ENCODE measurements at regions not wholly inside any gene's neighbourhood (a gene's known extent, or its start where the extent isn't known, plus 50 kb on each side); places are given as distances from the start of the nearest gene placed in this dataset.
"Not testable (repeated sequence)": the region's sequence is repeated elsewhere in the genome, so short reads cannot be mapped to it uniquely, and the experiment has no call there.

DNA sequence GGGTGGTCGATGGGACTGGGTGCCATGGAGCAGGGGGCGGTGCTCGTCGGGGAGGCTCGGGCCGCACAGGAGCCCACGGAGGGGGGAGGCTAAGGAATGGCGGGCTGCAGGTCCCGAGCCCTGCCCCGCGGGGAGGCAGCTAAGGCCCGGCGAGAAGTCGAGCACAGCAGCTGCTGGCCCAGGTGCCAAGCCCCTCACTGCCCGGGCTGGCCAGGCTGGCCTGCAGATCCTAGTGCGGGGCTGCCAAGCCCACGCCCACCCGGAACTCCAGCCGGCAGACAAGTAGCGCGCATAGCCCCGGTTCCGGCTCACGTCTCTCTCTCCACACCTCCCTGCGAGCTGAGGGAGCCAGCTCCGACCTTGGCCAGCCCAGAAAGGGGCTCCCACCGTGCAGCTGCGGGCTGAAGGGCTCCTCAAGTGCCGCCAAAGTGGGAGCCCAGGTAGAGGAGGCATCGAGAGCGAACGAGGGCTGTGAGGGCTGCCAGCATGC is 163.4 kb upstream of the OSBPL11 start:
- not testable (repeated sequence) for DNase-seq (ENCODE audit: extremely low spot score, unreplicated experiment); H3K36me3 Mint-ChIP-seq (ENCODE audit: unreplicated experiment); H3K9me3 Mint-ChIP-seq (ENCODE audit: unreplicated experiment); H3K4me1 Mint-ChIP-seq (ENCODE audit: unreplicated experiment); H3K27ac Mint-ChIP-seq (ENCODE audit: unreplicated experiment); H3K4me3 Mint-ChIP-seq (ENCODE audit: unreplicated experiment)
- peaks cover 47% of the 10 kb centered on the region for H3K27me3 Mint-ChIP-seq (ENCODE audit: unreplicated experiment)

DNA sequence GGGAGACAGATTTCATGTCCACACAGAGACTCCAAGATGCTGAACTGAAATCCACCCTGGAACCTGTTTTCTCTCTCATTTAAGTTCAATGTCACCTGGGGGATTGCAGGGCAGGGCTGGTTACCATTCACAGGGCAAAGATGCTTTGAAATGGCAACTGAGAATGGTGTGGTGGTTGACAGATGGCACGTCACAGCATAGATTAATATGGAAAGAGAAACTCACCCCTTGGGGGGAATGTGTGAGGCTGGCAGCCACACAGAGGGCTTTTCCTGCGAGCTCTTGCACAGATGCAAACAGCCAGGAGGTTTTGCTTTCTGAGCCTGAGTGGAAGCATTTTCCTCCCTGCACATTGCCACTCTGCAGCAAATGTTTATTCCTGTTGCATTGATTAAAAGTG is 167.3 kb upstream of the OSBPL11 start:
- DNase-seq (ENCODE audit: extremely low spot score, unreplicated experiment); H3K4me3 Mint-ChIP-seq (ENCODE audit: unreplicated experiment); H3K4me1 Mint-ChIP-seq (ENCODE audit: unreplicated experiment); H3K27ac Mint-ChIP-seq (ENCODE audit: unreplicated experiment); H3K36me3 Mint-ChIP-seq (ENCODE audit: unreplicated experiment); H3K9me3 Mint-ChIP-seq (ENCODE audit: unreplicated experiment): not testable (repeated sequence)
- H3K27me3 Mint-ChIP-seq (ENCODE audit: unreplicated experiment) = peaks cover 47% of the 10 kb centered on the region

DNA sequence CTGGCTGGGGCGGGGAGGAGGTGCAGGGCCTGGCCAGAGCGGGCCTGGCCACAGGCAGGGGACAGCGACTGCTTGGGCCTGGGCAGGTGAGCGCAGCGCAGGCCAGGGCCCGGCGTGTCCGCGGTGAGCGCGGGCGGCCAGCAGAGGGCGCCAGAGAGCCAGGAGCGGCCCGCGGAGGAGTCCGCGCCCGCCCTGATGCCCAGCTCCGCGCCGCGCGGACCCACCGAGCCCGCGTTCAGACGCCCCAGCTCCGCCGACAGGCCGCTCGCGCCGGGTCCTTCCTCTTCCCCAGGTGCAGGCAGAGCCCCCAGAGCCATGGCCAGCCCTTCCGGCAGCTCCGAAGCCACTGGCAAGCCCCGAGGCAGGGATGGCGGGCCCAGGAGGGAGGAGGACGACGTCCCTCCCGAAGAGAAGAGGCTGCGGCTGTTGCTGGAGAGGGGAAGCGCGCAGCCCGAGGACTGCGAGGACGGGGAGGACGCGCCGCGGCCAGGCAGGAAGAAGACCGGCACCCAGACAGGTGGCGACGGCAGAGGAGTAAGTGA is 171.1 kb upstream of the OSBPL11 start:
- H3K4me3 Mint-ChIP-seq (ENCODE audit: unreplicated experiment) = peak overlapping the region; percentile 71
- H3K27me3 Mint-ChIP-seq (ENCODE audit: unreplicated experiment) = peaks cover 36% of the 10 kb centered on the region

DNA sequence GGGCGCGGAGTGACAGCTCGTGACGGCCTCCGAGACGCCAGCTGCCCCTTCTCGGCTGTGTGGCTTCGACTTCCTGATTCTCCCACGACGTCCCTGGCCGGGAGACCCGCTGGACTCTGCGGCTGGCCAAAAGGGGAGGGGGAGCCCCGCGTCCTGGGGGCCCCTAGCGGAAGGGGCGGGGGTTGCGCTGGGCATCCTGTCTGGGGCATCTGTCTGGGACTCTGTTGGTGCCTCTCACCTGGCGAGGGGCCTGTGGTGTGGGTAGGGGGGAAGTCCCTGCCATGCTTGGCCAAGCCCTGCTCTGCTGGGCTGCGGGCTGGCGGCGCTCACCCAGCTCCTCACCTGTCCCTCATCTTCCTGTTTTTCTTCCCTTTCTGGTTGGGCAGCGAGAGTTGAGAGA is 171.6 kb upstream of the OSBPL11 start:
- not testable (repeated sequence) for H3K36me3 Mint-ChIP-seq (ENCODE audit: unreplicated experiment); H3K27ac Mint-ChIP-seq (ENCODE audit: unreplicated experiment); H3K4me1 Mint-ChIP-seq (ENCODE audit: unreplicated experiment); H3K9me3 Mint-ChIP-seq (ENCODE audit: unreplicated experiment); DNase-seq (ENCODE audit: extremely low spot score, unreplicated experiment)
- H3K4me3 Mint-ChIP-seq (ENCODE audit: unreplicated experiment) = peak overlapping the region; percentile 71
- peaks cover 30% of the 10 kb centered on the region for H3K27me3 Mint-ChIP-seq (ENCODE audit: unreplicated experiment)

More for the DNA sequence above, 171.1 kb upstream of the OSBPL11 start:
- TF ChIP-seq, protein P1, sequence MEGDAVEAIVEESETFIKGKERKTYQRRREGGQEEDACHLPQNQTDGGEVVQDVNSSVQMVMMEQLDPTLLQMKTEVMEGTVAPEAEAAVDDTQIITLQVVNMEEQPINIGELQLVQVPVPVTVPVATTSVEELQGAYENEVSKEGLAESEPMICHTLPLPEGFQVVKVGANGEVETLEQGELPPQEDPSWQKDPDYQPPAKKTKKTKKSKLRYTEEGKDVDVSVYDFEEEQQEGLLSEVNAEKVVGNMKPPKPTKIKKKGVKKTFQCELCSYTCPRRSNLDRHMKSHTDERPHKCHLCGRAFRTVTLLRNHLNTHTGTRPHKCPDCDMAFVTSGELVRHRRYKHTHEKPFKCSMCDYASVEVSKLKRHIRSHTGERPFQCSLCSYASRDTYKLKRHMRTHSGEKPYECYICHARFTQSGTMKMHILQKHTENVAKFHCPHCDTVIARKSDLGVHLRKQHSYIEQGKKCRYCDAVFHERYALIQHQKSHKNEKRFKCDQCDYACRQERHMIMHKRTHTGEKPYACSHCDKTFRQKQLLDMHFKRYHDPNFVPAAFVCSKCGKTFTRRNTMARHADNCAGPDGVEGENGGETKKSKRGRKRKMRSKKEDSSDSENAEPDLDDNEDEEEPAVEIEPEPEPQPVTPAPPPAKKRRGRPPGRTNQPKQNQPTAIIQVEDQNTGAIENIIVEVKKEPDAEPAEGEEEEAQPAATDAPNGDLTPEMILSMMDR (IDR thresholded peaks at IDR 0.05) = peak; percentile 79
- H3K27ac Mint-ChIP-seq (ENCODE audit: unreplicated experiment); H3K4me1 Mint-ChIP-seq (ENCODE audit: unreplicated experiment); H3K9me3 Mint-ChIP-seq (ENCODE audit: unreplicated experiment); H3K36me3 Mint-ChIP-seq (ENCODE audit: unreplicated experiment): not testable (repeated sequence)
- peak; percentile 91 for DNase-seq (ENCODE audit: extremely low spot score, unreplicated experiment)

DNA sequence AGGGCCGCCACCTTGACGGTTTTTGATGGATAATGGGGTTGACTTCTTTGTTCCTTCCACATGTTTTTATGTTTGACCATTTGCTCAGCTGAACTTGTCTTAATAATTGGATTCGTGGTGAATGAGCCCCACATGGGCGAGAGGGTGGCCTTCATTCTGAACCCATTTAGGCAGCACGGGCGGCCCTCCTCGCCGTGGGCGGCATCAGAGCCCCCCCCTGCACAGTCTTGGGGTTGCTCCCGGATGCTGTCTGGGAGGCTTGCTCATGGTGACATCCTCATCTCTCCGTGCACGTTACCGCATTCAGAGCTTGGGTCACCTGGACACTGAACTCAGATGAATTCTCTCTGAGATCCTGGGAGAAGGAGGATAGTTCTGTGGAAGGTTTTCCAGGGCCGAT is 172.3 kb upstream of the OSBPL11 start:
- TF ChIP-seq, protein P1 (IDR thresholded peaks at IDR 0.05) = no peak
- Mint-ChIP-seq H3K9me3 (ENCODE audit: unreplicated experiment) (no peaks in the 10 kb centered on the region), H3K4me3 (ENCODE audit: unreplicated experiment) (peak overlapping the region; percentile 71), H3K4me1 (ENCODE audit: unreplicated experiment) (peaks cover 4% of the 10 kb centered on the region), H3K27ac (ENCODE audit: unreplicated experiment) (no peak overlapping the region), H3K27me3 (ENCODE audit: unreplicated experiment) (peaks cover 23% of the 10 kb centered on the region), H3K36me3 (ENCODE audit: unreplicated experiment) (no peaks in the 10 kb centered on the region)
- DNase-seq (ENCODE audit: extremely low spot score, unreplicated experiment) = no peak

DNA sequence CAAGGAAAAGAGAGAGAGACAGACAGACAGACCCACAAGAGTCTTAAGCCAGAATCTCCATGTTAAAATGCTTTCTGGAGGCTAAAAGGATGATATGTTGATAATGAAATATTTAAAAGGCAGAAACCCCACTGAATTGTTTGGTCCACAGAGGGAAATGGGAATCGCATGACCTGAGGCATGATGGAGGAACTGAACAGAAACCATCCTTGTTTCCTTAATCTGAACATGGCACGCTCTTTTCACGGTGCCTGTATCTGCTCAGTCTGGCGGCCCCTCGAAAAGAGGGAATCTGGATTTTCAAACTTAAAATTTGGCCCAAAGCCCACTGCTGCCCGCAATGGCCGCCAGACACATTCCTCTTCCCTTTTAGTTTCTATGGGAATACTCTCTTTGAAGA is 173.5 kb upstream of the OSBPL11 start:
- not testable (repeated sequence) for H3K4me3 Mint-ChIP-seq (ENCODE audit: unreplicated experiment); H3K27ac Mint-ChIP-seq (ENCODE audit: unreplicated experiment); H3K4me1 Mint-ChIP-seq (ENCODE audit: unreplicated experiment); H3K36me3 Mint-ChIP-seq (ENCODE audit: unreplicated experiment); DNase-seq (ENCODE audit: extremely low spot score, unreplicated experiment); H3K9me3 Mint-ChIP-seq (ENCODE audit: unreplicated experiment)
- peaks cover 17% of the 10 kb centered on the region for H3K27me3 Mint-ChIP-seq (ENCODE audit: unreplicated experiment)

DNA sequence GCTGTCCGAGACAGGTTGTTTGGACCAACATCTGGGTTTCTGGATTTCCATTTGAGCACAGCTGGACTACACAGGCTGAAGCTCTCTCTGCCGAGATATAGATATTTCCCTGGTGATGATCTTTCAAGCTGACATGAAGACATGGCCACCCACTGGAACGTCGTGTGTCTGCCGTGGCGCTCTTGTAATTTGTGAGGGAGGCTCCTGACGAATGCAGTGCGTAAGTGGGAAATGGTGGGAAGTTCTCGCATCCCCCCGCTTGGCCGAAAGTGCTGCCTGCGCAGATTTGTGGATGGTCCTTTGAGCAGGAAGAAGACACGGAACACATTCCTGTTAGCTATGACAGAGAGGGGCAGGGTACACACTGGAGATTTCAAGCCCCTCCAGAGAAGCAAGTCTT is 176.2 kb upstream of the OSBPL11 start:
- H3K27me3 Mint-ChIP-seq (ENCODE audit: unreplicated experiment) = peaks cover 19% of the 10 kb centered on the region
- not testable (repeated sequence) for H3K9me3 Mint-ChIP-seq (ENCODE audit: unreplicated experiment); H3K4me1 Mint-ChIP-seq (ENCODE audit: unreplicated experiment); H3K4me3 Mint-ChIP-seq (ENCODE audit: unreplicated experiment); H3K36me3 Mint-ChIP-seq (ENCODE audit: unreplicated experiment); H3K27ac Mint-ChIP-seq (ENCODE audit: unreplicated experiment); DNase-seq (ENCODE audit: extremely low spot score, unreplicated experiment)

DNA sequence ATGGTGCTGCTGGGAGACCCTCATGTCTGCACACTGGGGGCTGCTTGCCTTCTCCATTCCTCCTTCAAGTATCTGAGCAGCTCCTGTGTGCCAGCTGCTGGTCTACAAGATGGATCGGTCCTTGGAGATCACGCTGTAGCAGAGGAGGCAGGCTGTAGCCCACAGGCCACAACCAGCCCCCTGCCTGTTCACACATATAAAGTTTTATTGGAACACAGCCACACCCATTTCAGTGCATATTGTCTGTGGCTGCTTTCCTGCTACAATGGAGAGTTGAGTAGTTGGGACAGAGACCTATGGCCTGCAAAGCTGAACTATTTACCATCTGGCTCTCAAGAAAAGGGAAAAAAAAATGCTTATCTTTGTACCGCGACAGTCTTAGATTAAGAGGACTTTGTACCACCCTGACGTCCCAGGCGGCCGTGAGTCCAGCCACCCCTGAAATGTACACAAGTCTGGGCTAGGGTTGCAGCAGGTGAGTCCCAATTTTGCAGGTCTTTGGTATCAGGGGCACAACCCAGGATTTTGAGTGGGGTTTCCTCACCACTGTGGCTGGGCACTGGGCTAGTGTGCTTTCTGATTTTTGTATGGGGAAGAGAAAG is 179.2 kb upstream of the OSBPL11 start:
- peaks cover 15% of the 10 kb centered on the region for H3K27me3 Mint-ChIP-seq (ENCODE audit: unreplicated experiment)
- H3K36me3 Mint-ChIP-seq (ENCODE audit: unreplicated experiment); H3K4me1 Mint-ChIP-seq (ENCODE audit: unreplicated experiment): not testable (repeated sequence)

DNA sequence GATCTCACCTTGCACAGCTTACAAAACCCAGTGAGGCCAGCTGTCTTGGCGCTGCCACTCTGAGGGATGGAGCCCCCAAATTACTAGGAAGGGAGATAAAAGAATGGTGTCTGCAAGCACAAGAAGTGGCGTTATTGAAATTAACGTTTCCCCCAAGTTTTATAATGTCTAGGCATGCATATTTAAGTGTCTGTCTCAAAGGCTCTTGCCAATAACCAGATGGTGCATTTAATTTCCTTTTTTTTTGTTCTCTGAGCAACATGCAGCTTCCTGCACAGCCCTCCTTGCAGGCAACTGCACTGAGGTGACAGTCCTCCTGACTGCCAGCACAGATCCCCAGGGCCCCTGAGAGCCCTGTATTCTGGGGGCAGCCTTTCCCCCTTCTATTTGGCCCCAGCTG is 179.8 kb upstream of the OSBPL11 start:
- H3K4me3 Mint-ChIP-seq (ENCODE audit: unreplicated experiment); DNase-seq (ENCODE audit: extremely low spot score, unreplicated experiment); H3K27ac Mint-ChIP-seq (ENCODE audit: unreplicated experiment): not testable (repeated sequence)

More for the DNA sequence above, 179.2 kb upstream of the OSBPL11 start:
- not testable (repeated sequence) for H3K9me3 Mint-ChIP-seq (ENCODE audit: unreplicated experiment); H3K27ac Mint-ChIP-seq (ENCODE audit: unreplicated experiment); H3K4me3 Mint-ChIP-seq (ENCODE audit: unreplicated experiment); DNase-seq (ENCODE audit: extremely low spot score, unreplicated experiment)

DNA sequence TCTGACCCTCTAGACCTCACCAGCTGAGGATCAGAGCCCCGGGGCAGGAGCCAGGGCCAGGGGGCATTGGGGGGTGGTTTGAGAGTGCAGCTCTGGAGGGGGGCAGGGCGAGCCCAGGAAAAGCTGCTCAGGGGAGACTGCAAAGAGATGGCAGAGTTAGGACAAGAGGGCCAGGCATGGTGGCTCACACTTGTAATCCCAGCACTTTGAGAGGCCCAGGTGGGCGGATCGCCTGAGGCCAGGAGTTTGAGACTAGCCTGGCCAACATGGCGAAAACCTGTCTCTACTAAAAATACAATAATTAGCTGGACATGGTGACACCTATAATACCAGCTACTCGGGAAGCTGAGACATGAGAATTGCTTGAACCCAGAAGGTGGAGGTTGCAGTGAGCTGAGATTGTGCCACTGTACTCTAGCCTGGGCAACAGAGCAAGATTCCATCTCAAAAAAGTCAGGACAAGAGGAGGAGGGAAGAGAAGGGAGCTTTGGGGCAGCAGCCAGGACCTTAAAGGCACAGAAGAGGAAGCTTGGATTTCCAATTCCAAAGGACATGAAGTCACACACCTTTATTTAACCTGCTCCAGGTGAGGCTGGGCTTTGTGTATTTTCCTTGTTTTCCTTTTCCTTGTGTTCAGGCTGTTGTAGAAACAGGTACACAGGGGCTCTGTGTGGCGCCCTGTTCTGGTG is 180.5 kb upstream of the OSBPL11 start:
- H3K27ac Mint-ChIP-seq (ENCODE audit: unreplicated experiment); H3K4me1 Mint-ChIP-seq (ENCODE audit: unreplicated experiment); H3K36me3 Mint-ChIP-seq (ENCODE audit: unreplicated experiment); H3K4me3 Mint-ChIP-seq (ENCODE audit: unreplicated experiment); H3K9me3 Mint-ChIP-seq (ENCODE audit: unreplicated experiment); DNase-seq (ENCODE audit: extremely low spot score, unreplicated experiment): not testable (repeated sequence)
- H3K27me3 Mint-ChIP-seq (ENCODE audit: unreplicated experiment) = peaks cover 15% of the 10 kb centered on the region

More for the DNA sequence above, 179.8 kb upstream of the OSBPL11 start:
- H3K4me1 Mint-ChIP-seq (ENCODE audit: unreplicated experiment); H3K9me3 Mint-ChIP-seq (ENCODE audit: unreplicated experiment); H3K36me3 Mint-ChIP-seq (ENCODE audit: unreplicated experiment): not testable (repeated sequence)
- peaks cover 15% of the 10 kb centered on the region for H3K27me3 Mint-ChIP-seq (ENCODE audit: unreplicated experiment)

Data from osteocyte (in vitro differentiated cells).